Muscle of leg (tissue), 3 donors: ENCODE measurements at regions not wholly inside any gene's neighbourhood (a gene's known extent, or its start where the extent isn't known, plus 50 kb on each side); places are given as distances from the start of the nearest gene placed in this dataset.
"Not testable (repeated sequence)": the region's sequence is repeated elsewhere in the genome, so short reads cannot be mapped to it uniquely, and the experiment has no call there.

Experiments
- DNase-seq: peaks from one replicate; pipeline ENCODE4 v3.0.0; 2013
- H3K27ac ChIP-seq: one replicate; pipeline ENCODE4 v1.5.1; 2013; ENCODE audit warnings: mild to moderate bottlenecking, low read length, control low read depth
- H3K27me3 ChIP-seq: one replicate; pipeline ENCODE4 v1.6.1; 2013; ENCODE audit warnings: low read length; ENCODE audit not compliant: control insufficient read depth, insufficient read depth
- H3K36me3 ChIP-seq: one replicate; pipeline ENCODE4 v1.6.1; 2013; ENCODE audit warnings: low read length; ENCODE audit not compliant: control insufficient read depth, insufficient read depth
- H3K4me1 ChIP-seq: one replicate; pipeline ENCODE4 v1.6.1; 2013; ENCODE audit warnings: low read length; ENCODE audit not compliant: control insufficient read depth, insufficient read depth
- H3K4me3 ChIP-seq: one replicate; pipeline ENCODE4 v1.5.1; 2013; ENCODE audit warnings: low read length, control low read depth
- H3K9me3 ChIP-seq: replicated peaks from 2 replicates; pipeline ENCODE4 v1.6.1; 2013; ENCODE audit warnings: low read depth, low read length; ENCODE audit not compliant: control insufficient read depth
- WGBS: methylation state at CpG from one replicate; pipeline ENCODE4 v1.1.5; 2013; ENCODE audit warnings: missing lambda C conversion rate; ENCODE audit not compliant: insufficient coverage; 5-methylcytosine and 5-hydroxymethylcytosine counted together

GRCh38 chr6:56727097-56727850, 84.6 kb upstream of the DST start:
- Histone ChIP-seq H3K27me3 (no peaks in the 10 kb centered on the region), H3K36me3 (no peaks in the 10 kb centered on the region), H3K4me1 (no peaks in the 10 kb centered on the region), H3K9me3 (no peaks in the 10 kb centered on the region), H3K4me3 (no peak overlapping the region), H3K27ac (no peak overlapping the region)
- DNase-seq: no peak
- no CpG with 5 or more reads among the region's 4 CpGs for WGBS

- H3K4me3 ChIP-seq: no peak overlapping the region
- no peaks in the 10 kb centered on the region for H3K27me3 ChIP-seq
- DNase-seq: no peak
- no peaks in the 10 kb centered on the region for H3K4me1 ChIP-seq
- H3K36me3 ChIP-seq: no peaks in the 10 kb centered on the region
- 20% methylated on average over 1 of the region's 2 CpGs for WGBS
- no peak overlapping the region for H3K27ac ChIP-seq
- H3K9me3 ChIP-seq: no peaks in the 10 kb centered on the region
These were observed 82.6 kb upstream of the DST start for GRCh38 chr6:56725254-56725653.

- WGBS: no CpG with 5 or more reads among the region's 2 CpGs
- no peak overlapping the region for H3K27ac ChIP-seq
- no peaks in the 10 kb centered on the region for H3K27me3 ChIP-seq
- H3K9me3 ChIP-seq: no peaks in the 10 kb centered on the region
- no peaks in the 10 kb centered on the region for H3K4me1 ChIP-seq
- no peak overlapping the region for H3K4me3 ChIP-seq
- DNase-seq: no peak
- no peaks in the 10 kb centered on the region for H3K36me3 ChIP-seq
These were observed 81.8 kb upstream of the DST start for GRCh38 chr6:56724455-56724854.

- Histone ChIP-seq H3K27me3 (no peaks in the 10 kb centered on the region), H3K4me1 (no peaks in the 10 kb centered on the region), H3K27ac (no peak overlapping the region), H3K9me3 (peaks cover 3% of the 10 kb centered on the region), H3K4me3 (no peak overlapping the region), H3K36me3 (no peaks in the 10 kb centered on the region)
- DNase-seq: no peak
- WGBS: 100% methylated on average over 3 of the region's 25 CpGs
These were observed 78.2 kb upstream of the DST start for GRCh38 chr6:56720882-56721281.

GRCh38 chr6:56720202-56720601, 77.5 kb upstream of the DST start:
- not testable (repeated sequence) for H3K36me3 ChIP-seq, H3K4me1 ChIP-seq, H3K27ac ChIP-seq, H3K4me3 ChIP-seq, DNase-seq, H3K9me3 ChIP-seq, H3K27me3 ChIP-seq
- no CpG with 5 or more reads among the region's 4 CpGs for WGBS

- WGBS: 90% methylated on average over 2 of the region's 13 CpGs
- not testable (repeated sequence) for H3K27ac ChIP-seq, H3K9me3 ChIP-seq, H3K27me3 ChIP-seq, DNase-seq, H3K4me1 ChIP-seq, H3K4me3 ChIP-seq, H3K36me3 ChIP-seq
These were observed 76.8 kb upstream of the DST start for GRCh38 chr6:56719315-56720058.

- no peak for DNase-seq
- H3K4me1 ChIP-seq: peaks cover 4% of the 10 kb centered on the region
These were observed 75.5 kb upstream of the DST start for GRCh38 chr6:56718236-56718635.

GRCh38 chr6:56716229-56716628, 73.5 kb upstream of the DST start:
- no peak overlapping the region for H3K4me3 ChIP-seq
- no peak for DNase-seq
- no peaks in the 10 kb centered on the region for H3K27me3 ChIP-seq
- no peak overlapping the region for H3K27ac ChIP-seq
- no peaks in the 10 kb centered on the region for H3K36me3 ChIP-seq
- WGBS: no CpG with 5 or more reads among the region's 3 CpGs
- H3K9me3 ChIP-seq: peaks cover 3% of the 10 kb centered on the region
- H3K4me1 ChIP-seq: peaks cover 4% of the 10 kb centered on the region

More at GRCh38 chr6:56718236-56718635, 75.5 kb upstream of the DST start:
- no peak overlapping the region for H3K4me3 ChIP-seq
- no peaks in the 10 kb centered on the region for H3K27me3 ChIP-seq
- H3K9me3 ChIP-seq: peaks cover 3% of the 10 kb centered on the region
- no peak overlapping the region for H3K27ac ChIP-seq
- H3K36me3 ChIP-seq: no peaks in the 10 kb centered on the region

- no peak for DNase-seq
- H3K4me3 ChIP-seq: no peak overlapping the region
- no peak overlapping the region for H3K27ac ChIP-seq
- no peaks in the 10 kb centered on the region for H3K36me3 ChIP-seq
- 10% methylated on average over 1 of the region's 3 CpGs for WGBS
- no peaks in the 10 kb centered on the region for H3K27me3 ChIP-seq
- H3K9me3 ChIP-seq: peaks cover 3% of the 10 kb centered on the region
- peaks cover 4% of the 10 kb centered on the region for H3K4me1 ChIP-seq
These were observed 73.1 kb upstream of the DST start for GRCh38 chr6:56715741-56716140.

- Histone ChIP-seq H3K4me1 (peaks cover 4% of the 10 kb centered on the region), H3K4me3 (no peak overlapping the region), H3K36me3 (no peaks in the 10 kb centered on the region), H3K27ac (no peak overlapping the region), H3K27me3 (no peaks in the 10 kb centered on the region), H3K9me3 (peaks cover 3% of the 10 kb centered on the region)
- WGBS: no CpG with 5 or more reads among the region's 2 CpGs
- no peak for DNase-seq
These were observed 72.3 kb upstream of the DST start for GRCh38 chr6:56714982-56715456.
